ENCODE measurements at regions not wholly inside any gene's neighbourhood (a gene's known extent, or its start where the extent isn't known, plus 50 kb on each side); places are given as distances from the start of the nearest gene placed in this dataset.

- DNase-seq, result no peak
Observed at GRCh38 chr18:72174972-72175649, 369.0 kb downstream of the CBLN2 start.

GRCh38 chr18:72171596-72171995 lies 372.5 kb downstream of the CBLN2 start:
- no peak for DNase-seq

GRCh38 chr18:72161691-72162090 lies 382.5 kb downstream of the CBLN2 start:
- DNase-seq, result no peak

- no peak for DNase-seq
Observed at GRCh38 chr18:72160510-72161445, 383.4 kb downstream of the CBLN2 start.

DNA sequence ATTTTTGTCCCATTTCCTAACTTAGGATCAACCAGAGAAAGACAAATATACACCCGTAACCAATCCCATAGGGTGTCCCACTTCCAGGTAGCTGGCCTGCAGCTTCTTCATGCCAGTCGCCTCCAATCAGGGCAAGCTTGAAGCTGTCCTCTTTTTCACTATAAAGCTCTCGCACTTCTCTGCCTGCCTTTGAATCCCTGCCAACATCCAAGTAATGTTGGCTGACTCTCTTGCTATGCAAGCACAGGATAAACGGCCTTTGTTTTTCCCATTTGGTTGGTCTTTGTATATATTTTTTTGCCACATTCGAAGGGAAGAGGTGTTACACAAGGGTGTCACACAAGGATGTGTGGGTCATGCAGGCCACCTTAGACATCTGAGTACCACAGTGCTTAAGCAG lies 388.8 kb downstream of the CBLN2 start:
- DNase-seq, result no peak

GRCh38 chr18:72154926-72155325 lies 389.2 kb downstream of the CBLN2 start:
- DNase-seq, result no peak

GRCh38 chr18:72152935-72153334 lies 391.2 kb downstream of the CBLN2 start:
- DNase-seq, result no peak

GRCh38 chr18:72147830-72148229 lies 396.3 kb downstream of the CBLN2 start:
- DNase-seq, result no peak

DNA sequence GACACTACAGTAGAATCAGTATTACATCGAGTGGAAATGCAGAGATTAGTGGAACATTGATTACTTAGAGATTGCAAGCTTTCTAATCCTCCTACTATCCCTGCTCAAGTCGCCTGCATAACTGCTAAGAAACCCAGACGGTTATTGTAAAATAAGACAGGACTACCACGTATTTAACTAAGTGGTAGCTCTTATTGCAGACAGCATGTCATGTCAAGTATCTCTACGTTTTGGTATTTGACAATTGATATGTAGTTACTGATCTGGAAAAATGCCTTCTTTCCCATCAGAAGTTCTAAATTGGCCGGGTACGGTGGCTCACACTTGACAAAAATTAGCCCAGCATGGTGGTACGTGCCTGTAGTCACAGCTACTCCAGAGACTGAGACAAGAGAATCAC lies 404.1 kb downstream of the CBLN2 start:
- no peak for DNase-seq

- no peak for DNase-seq
Observed at GRCh38 chr18:72128649-72129048, 415.5 kb downstream of the CBLN2 start.

GRCh38 chr18:72122103-72122502 lies 422.0 kb downstream of the CBLN2 start:
- no peak for DNase-seq

- DNase-seq, result no peak
Observed at GRCh38 chr18:72119082-72119481, 425.1 kb downstream of the CBLN2 start.

DNA sequence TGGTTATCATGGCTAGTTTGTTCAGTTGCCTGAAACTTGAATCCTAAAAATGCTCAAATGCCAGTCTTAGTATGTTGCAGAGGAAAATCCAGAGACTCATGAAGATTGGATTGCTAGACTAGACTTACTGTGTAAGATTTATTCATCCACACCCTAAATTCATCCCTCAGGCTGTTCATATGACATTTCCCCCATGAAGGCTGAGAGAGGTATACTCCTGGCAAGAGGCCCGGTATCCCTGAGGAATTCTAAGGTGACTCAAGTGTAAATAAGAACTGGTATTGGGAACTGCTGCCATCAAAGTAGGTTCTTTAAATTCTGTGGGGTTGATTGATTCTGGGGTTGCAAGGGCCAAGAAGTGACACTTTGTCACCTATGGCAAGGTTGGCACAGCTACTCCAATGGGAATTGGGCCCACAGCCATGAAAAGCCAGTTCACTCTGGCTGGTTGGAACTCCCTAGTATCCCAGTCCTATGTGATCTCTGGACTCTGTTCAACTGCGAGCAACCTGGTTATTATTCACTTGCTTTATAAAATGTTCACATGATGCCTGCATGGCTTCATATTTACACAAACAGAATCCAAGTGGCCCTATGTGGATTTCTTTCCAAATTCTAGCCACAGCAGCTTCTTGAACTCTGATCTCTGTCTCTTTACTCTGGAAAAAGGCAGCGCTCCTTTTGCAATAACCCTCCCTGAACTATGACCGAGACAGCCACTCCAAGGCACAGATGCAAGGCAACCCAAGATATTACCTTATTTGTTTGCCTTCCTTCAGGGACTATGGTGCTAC lies 429.1 kb downstream of the CBLN2 start:
- DNase-seq, result no peak

GRCh38 chr18:72107647-72108383 lies 436.3 kb downstream of the CBLN2 start:
- no peak for DNase-seq

- DNase-seq, result no peak
Observed at GRCh38 chr18:72104851-72105250, 439.3 kb downstream of the CBLN2 start.

- DNase-seq, result no peak
Observed at GRCh38 chr18:72102412-72102811, 441.7 kb downstream of the CBLN2 start.

DNA sequence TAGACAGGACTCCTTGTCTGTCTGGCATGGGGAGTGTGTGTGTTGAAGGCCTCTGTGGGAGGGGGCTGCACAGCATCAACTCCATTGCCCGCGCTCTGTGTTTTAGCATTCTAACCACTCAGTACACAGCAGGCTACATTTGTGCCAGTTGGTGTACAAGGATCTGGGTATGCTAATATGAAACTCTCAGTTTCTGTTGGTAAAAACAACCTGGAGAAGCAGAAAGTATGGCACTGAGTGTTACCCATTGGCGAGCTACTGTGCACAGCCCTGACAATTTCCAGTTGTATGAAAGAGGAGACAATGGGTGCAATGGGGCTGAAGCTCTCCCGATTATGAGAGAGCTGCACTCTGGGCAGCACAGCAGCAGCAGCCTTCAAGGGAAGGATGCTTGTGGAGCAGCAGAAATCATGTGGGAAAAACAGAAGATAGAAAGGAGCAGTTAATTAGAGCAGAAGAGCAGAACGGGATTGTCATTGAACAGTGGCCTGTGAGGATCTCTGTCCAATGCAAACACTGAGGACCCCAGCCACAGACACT lies 443.6 kb downstream of the CBLN2 start:
- no peak for DNase-seq

- no peak for DNase-seq
Observed at GRCh38 chr18:72091369-72091768, 452.8 kb downstream of the CBLN2 start.

GRCh38 chr18:72089432-72089831 lies 454.7 kb downstream of the CBLN2 start:
- DNase-seq, result no peak

DNA sequence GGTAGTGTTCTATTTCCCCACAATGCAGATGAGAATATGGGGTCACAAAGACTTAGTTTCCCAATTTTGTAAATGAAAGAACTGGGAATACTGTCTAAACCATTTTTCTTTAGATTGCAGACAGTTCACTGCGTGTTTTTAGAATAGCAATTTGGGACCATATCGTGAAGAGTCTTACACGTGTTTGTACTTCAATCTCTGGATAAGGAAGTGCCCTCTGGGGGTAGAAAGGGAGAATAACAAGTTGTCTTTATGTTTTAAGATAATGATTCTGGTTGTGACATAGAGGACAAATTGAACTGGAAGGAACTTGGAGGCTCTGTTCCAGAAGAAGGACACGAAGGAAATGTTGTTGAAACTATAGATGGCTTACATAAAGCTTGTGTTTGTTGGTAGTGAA lies 457.7 kb downstream of the CBLN2 start:
- DNase-seq, result no peak

- DNase-seq, result no peak
Observed at GRCh38 chr18:72075040-72075439, 469.1 kb downstream of the CBLN2 start.

DNA sequence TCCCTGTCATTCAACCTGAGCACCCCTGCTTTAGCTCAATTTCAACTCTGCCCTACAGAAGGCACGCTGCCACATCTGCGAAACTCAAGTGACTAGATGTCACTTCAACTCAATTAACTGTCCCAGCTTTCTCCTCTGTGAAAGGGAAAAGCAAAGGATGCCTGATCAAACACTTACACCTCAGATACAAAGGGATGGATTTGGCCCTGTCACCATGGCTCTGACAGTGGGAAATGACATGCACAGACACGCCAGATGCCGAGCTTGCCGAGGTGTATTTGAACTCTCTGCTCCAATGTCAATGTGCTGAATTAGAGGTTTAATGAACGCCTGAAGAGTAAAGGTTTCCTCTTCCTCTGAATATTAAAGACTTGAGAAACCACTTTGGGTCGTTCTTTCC lies 481.1 kb downstream of the CBLN2 start:
- DNase-seq, result no peak
